SU-DHL-6 (cell line): ENCODE measurements at regions not wholly inside any gene's neighbourhood (a gene's known extent, or its start where the extent isn't known, plus 50 kb on each side); places are given as distances from the start of the nearest gene placed in this dataset.

Source experiments
- EZH2phosphoT487 ChIP-seq: fragments of 200-600 bp; sonication (generic), shearing (Covaris generic); conservative IDR thresholded peaks from 2 replicates; pipeline ENCODE4 v1.6.1; 2018; ENCODE audit warnings: mild to moderate bottlenecking, antibody characterized with exemption, low read length, moderate library complexity, mixed read lengths
- TF ChIP-seq, protein P1 (sequence below): fragments of 200-600 bp; sonication (generic); IDR thresholded peaks from one replicate; pipeline ENCODE4 v1.5.1; 2017; ENCODE audit warnings: antibody characterized with exemption, mild to moderate bottlenecking, low read length, moderate library complexity; ENCODE audit not compliant: insufficient read depth, poor library complexity, severe bottlenecking

GRCh38 chr10:130466271-130466997, 330.2 kb downstream of the GLRX3 start:
- TF ChIP-seq, protein P1, sequence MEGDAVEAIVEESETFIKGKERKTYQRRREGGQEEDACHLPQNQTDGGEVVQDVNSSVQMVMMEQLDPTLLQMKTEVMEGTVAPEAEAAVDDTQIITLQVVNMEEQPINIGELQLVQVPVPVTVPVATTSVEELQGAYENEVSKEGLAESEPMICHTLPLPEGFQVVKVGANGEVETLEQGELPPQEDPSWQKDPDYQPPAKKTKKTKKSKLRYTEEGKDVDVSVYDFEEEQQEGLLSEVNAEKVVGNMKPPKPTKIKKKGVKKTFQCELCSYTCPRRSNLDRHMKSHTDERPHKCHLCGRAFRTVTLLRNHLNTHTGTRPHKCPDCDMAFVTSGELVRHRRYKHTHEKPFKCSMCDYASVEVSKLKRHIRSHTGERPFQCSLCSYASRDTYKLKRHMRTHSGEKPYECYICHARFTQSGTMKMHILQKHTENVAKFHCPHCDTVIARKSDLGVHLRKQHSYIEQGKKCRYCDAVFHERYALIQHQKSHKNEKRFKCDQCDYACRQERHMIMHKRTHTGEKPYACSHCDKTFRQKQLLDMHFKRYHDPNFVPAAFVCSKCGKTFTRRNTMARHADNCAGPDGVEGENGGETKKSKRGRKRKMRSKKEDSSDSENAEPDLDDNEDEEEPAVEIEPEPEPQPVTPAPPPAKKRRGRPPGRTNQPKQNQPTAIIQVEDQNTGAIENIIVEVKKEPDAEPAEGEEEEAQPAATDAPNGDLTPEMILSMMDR: no peak
- no peak for TF ChIP-seq EZH2phosphoT487
